ENCODE measurements at regions not wholly inside any gene's neighbourhood (a gene's known extent, or its start where the extent isn't known, plus 50 kb on each side); places are given as distances from the start of the nearest gene placed in this dataset.

DNA sequence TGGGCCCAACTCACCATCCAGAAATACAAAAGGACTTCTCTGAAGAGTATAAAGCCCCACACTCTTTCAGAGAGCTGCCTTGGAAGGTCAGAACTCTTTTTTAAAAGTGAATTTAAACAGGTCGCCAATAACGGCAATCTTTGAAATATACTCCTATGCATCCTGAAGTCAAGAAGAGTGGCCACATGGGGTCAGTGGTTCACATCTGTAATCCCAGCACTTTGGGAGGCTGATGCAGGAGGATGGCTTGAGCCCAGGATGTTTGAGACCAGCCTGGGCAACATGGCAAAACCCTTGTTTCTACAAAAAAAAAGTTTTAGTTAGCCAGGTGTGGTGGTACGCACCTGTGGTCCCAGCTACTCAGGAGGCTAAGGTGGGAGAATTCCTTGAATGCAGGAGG lies 68.1 kb upstream of the FZD7 start:
- DNase-seq (ENCODE audit: extremely low read depth in 1 of 4, low spot score in 3 of 4): peak in 1 of 4 experiments; percentile 25
- BruUV-seq (replicated peaks): no TSS peak
- intact Hi-C loops (cut with micrococcal nuclease): loop anchor here (2.0 kb wide), 1 partner anchor 213 kb away; no protein-coding TSS in a partner anchor
- ChIA-PET CTCF (ENCODE audit: low intra/inter-chr PET ratio) (interaction anchor here (0.6 kb wide), 1 partner anchor 178 kb away, joined by 4 read pairs; no protein-coding TSS in a partner anchor), POLR2A (no interaction called here)
- Histone ChIP-seq H3K9me1 (ENCODE audit: control insufficient read depth, insufficient read depth, low read length) (no peaks in the 10 kb centered on the region), H3K79me2 (ENCODE audit: control insufficient read depth, insufficient read depth, low read length) (no peaks in the 10 kb centered on the region), H3K9ac (ENCODE audit: insufficient read depth in 1 of 2, low read depth in 2 of 2, low read length in 2 of 2) (no peak overlapping the region), H3K4me1 (replicated peaks in 1 of 2; ENCODE audit: control insufficient read depth in 2 of 2, insufficient read depth in 2 of 2, low read length in 2 of 2) (no peaks in the 10 kb centered on the region; a peak in 1 of 5 replicates), H3K4me3 (no peak overlapping the region), H3K36me3 (ENCODE audit: control insufficient read depth, insufficient read depth, low read length) (no peaks in the 10 kb centered on the region), H2AFZ (ENCODE audit: low read depth, low read length) (no peak overlapping the region), H4K20me1 (replicated peaks; ENCODE audit: control insufficient read depth, insufficient read depth, low read length) (no peaks in the 10 kb centered on the region), H3K4me2 (ENCODE audit: insufficient read depth, low read length) (no peak overlapping the region), H3K27ac (ENCODE audit: extremely low read depth, low read depth, low read length) (no peak overlapping the region), H3K27me3 (ENCODE audit: control insufficient read depth in 2 of 2, insufficient read depth in 2 of 2, low read length in 2 of 2) (peaks cover 12 to 63% of the 10 kb centered on the region in 2 experiments; a peak in 4 of 5 replicates), H3K9me3 (replicated peaks; ENCODE audit: control insufficient read depth, insufficient read depth, low read depth, low read length) (no peaks in the 10 kb centered on the region)
- in situ Hi-C loops (cut with MboI): no loop called here
- FAIRE-seq: peak; percentile 44
- peak; percentile 74 for ATAC-seq
- WGBS (ENCODE audit: insufficient coverage, low coverage, missing lambda C conversion rate): 0% methylated on average over 3 of the region's 3 CpGs
- TF ChIP-seq, protein P1, sequence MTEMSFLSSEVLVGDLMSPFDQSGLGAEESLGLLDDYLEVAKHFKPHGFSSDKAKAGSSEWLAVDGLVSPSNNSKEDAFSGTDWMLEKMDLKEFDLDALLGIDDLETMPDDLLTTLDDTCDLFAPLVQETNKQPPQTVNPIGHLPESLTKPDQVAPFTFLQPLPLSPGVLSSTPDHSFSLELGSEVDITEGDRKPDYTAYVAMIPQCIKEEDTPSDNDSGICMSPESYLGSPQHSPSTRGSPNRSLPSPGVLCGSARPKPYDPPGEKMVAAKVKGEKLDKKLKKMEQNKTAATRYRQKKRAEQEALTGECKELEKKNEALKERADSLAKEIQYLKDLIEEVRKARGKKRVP (CRISPR knock-in tag; IDR thresholded peaks at IDR 0.05): no peak
- TF ChIP-seq HNRNPH1 (optimal IDR thresholded peaks at IDR 0.05; ENCODE audit: low read depth, low read length) (no peak), MXI1 (IDR thresholded peaks at IDR 0.05; ENCODE audit: low read depth, low read length) (no peak), NFXL1 (CRISPR knock-in tag; IDR thresholded peaks at IDR 0.05) (no peak), RAD21 (CRISPR knock-in tag; conservative IDR thresholded peaks at IDR 0.05 in 1 of 2, IDR thresholded peaks at IDR 0.05 in 1 of 2) (peak; percentile 35 to 47; a peak in 3 of 4 replicates), FOXA1 (IDR thresholded peaks at IDR 0.05; ENCODE audit: borderline replicate concordance) (no peak), CREB1 (IDR thresholded peaks at IDR 0.05) (no peak), CREB1 (CRISPR knock-in tag; IDR thresholded peaks at IDR 0.05) (no peak)
- TF ChIP-seq, protein P2, sequence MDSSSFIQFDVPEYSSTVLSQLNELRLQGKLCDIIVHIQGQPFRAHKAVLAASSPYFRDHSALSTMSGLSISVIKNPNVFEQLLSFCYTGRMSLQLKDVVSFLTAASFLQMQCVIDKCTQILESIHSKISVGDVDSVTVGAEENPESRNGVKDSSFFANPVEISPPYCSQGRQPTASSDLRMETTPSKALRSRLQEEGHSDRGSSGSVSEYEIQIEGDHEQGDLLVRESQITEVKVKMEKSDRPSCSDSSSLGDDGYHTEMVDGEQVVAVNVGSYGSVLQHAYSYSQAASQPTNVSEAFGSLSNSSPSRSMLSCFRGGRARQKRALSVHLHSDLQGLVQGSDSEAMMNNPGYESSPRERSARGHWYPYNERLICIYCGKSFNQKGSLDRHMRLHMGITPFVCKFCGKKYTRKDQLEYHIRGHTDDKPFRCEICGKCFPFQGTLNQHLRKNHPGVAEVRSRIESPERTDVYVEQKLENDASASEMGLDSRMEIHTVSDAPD (CRISPR knock-in tag; IDR thresholded peaks at IDR 0.05): no peak
- TF ChIP-seq, protein P3, sequence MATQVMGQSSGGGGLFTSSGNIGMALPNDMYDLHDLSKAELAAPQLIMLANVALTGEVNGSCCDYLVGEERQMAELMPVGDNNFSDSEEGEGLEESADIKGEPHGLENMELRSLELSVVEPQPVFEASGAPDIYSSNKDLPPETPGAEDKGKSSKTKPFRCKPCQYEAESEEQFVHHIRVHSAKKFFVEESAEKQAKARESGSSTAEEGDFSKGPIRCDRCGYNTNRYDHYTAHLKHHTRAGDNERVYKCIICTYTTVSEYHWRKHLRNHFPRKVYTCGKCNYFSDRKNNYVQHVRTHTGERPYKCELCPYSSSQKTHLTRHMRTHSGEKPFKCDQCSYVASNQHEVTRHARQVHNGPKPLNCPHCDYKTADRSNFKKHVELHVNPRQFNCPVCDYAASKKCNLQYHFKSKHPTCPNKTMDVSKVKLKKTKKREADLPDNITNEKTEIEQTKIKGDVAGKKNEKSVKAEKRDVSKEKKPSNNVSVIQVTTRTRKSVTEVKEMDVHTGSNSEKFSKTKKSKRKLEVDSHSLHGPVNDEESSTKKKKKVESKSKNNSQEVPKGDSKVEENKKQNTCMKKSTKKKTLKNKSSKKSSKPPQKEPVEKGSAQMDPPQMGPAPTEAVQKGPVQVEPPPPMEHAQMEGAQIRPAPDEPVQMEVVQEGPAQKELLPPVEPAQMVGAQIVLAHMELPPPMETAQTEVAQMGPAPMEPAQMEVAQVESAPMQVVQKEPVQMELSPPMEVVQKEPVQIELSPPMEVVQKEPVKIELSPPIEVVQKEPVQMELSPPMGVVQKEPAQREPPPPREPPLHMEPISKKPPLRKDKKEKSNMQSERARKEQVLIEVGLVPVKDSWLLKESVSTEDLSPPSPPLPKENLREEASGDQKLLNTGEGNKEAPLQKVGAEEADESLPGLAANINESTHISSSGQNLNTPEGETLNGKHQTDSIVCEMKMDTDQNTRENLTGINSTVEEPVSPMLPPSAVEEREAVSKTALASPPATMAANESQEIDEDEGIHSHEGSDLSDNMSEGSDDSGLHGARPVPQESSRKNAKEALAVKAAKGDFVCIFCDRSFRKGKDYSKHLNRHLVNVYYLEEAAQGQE (IDR thresholded peaks at IDR 0.05; ENCODE audit: borderline replicate concordance): peak; percentile 25; the same call in 1 of the 2 replicates
- TF ChIP-seq, protein P3 (CRISPR knock-in tag; IDR thresholded peaks at IDR 0.05; ENCODE audit: low read depth): no peak

Data from K562 (cell line).